HEK293 (cell line): ENCODE measurements at regions not wholly inside any gene's neighbourhood (a gene's known extent, or its start where the extent isn't known, plus 50 kb on each side); places are given as distances from the start of the nearest gene placed in this dataset.

ENCODE experiments used
- KLF16 ChIP-seq: fragments of 450-650 bp; formaldehyde crosslinking; IDR thresholded peaks from 2 replicates; pipeline ENCODE4 v1.5.1; 2017; ENCODE audit warnings: missing biosample characterization, missing genetic modification characterization
- SETDB1 ChIP-seq: IDR thresholded peaks from one replicate; pipeline ENCODE4 v1.6.1; 2017; ENCODE audit warnings: mild to moderate bottlenecking, low read length, moderate library complexity, mixed read lengths; ENCODE audit not compliant: insufficient read length
- TRIM28 ChIP-seq: IDR thresholded peaks from 2 replicates; pipeline ENCODE4 v1.6.1; 2011; ENCODE audit warnings: low read length, control low read depth, borderline replicate concordance
- YY1 ChIP-seq: fragments of 450-650 bp; formaldehyde crosslinking; IDR thresholded peaks from 2 replicates; pipeline ENCODE4 v1.5.1; 2018; ENCODE audit warnings: missing biosample characterization, missing genetic modification characterization
- ZNF138 ChIP-seq: fragments of 450-650 bp; formaldehyde crosslinking; IDR thresholded peaks from 2 replicates; pipeline ENCODE4 v1.5.1; 2016; ENCODE audit warnings: missing biosample characterization, missing genetic modification characterization, borderline replicate concordance
- ZNF292 ChIP-seq: fragments of 450-650 bp; formaldehyde crosslinking; IDR thresholded peaks from 2 replicates; pipeline ENCODE4 v1.5.1; 2016; ENCODE audit warnings: low read depth, missing biosample characterization, missing genetic modification characterization, borderline replicate concordance
- ZNF416 ChIP-seq: fragments of 450-650 bp; formaldehyde crosslinking; IDR thresholded peaks from 2 replicates; pipeline ENCODE4 v1.5.1; 2016; ENCODE audit warnings: missing biosample characterization, missing genetic modification characterization
- ZNF433 ChIP-seq: fragments of 450-650 bp; formaldehyde crosslinking; IDR thresholded peaks from 2 replicates; pipeline ENCODE4 v1.5.1; 2016; ENCODE audit warnings: missing biosample characterization, missing genetic modification characterization, low read depth
- ZNF449 ChIP-seq: fragments of 450-650 bp; formaldehyde crosslinking; IDR thresholded peaks from 2 replicates; pipeline ENCODE4 v1.5.1; 2017; ENCODE audit warnings: missing biosample characterization, mild to moderate bottlenecking, missing genetic modification characterization, moderate library complexity
- ZNF677 ChIP-seq: fragments of 450-650 bp; IDR thresholded peaks from 2 replicates; pipeline ENCODE4 v1.5.0; 2018; ENCODE audit warnings: missing biosample characterization, mild to moderate bottlenecking, missing genetic modification characterization, moderate library complexity
- ZNF792 ChIP-seq: fragments of 450-650 bp; formaldehyde crosslinking; IDR thresholded peaks from 2 replicates; pipeline ENCODE4 v1.5.1; 2016; ENCODE audit warnings: missing biosample characterization, missing genetic modification characterization
- ZSCAN5A ChIP-seq: fragments of 450-650 bp; formaldehyde crosslinking; IDR thresholded peaks from 2 replicates; pipeline ENCODE4 v1.5.1; 2016; ENCODE audit warnings: missing biosample characterization, missing genetic modification characterization
- TF ChIP-seq, protein P1 (sequence below): fragments of 450-650 bp; formaldehyde crosslinking; IDR thresholded peaks from 2 replicates; pipeline ENCODE4 v1.5.1; 2016; ENCODE audit warnings: missing biosample characterization, missing genetic modification characterization
- TF ChIP-seq, protein P2 (sequence below): fragments of 450-650 bp; formaldehyde crosslinking; IDR thresholded peaks from 2 replicates; pipeline ENCODE4 v1.5.1; 2017; ENCODE audit warnings: missing biosample characterization, missing genetic modification characterization

DNA sequence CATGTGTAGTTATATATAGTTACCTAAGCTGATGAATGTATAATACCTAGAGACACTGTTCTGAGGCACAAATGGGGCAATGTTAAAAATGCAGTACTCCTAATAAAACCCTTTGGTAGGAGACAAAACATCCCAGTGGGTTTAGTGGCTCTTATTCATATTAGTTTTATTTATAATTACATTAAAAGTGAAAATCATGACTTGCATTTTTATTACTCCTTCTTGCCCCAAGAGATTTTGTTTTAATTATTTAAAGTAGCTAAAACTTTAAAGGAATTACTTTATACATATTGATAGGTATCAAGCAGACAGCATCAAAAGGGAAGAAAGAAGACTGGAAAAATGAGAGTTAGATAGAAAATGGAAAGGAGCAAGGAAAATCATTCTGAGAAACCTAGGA lies 688.6 kb downstream of the GALC start:
- no peak for TF ChIP-seq KLF16
- no peak for TF ChIP-seq TRIM28
- TF ChIP-seq ZNF292 (tag by site-specific recombination): no peak
- TF ChIP-seq YY1 (tag by site-specific recombination): no peak
- no peak for TF ChIP-seq ZSCAN5A (tag by site-specific recombination)
- TF ChIP-seq, protein P1, sequence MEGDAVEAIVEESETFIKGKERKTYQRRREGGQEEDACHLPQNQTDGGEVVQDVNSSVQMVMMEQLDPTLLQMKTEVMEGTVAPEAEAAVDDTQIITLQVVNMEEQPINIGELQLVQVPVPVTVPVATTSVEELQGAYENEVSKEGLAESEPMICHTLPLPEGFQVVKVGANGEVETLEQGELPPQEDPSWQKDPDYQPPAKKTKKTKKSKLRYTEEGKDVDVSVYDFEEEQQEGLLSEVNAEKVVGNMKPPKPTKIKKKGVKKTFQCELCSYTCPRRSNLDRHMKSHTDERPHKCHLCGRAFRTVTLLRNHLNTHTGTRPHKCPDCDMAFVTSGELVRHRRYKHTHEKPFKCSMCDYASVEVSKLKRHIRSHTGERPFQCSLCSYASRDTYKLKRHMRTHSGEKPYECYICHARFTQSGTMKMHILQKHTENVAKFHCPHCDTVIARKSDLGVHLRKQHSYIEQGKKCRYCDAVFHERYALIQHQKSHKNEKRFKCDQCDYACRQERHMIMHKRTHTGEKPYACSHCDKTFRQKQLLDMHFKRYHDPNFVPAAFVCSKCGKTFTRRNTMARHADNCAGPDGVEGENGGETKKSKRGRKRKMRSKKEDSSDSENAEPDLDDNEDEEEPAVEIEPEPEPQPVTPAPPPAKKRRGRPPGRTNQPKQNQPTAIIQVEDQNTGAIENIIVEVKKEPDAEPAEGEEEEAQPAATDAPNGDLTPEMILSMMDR (tag by site-specific recombination): no peak
- TF ChIP-seq ZNF433 (tag by site-specific recombination): no peak
- no peak for TF ChIP-seq ZNF138 (tag by site-specific recombination)
- TF ChIP-seq, protein P2, sequence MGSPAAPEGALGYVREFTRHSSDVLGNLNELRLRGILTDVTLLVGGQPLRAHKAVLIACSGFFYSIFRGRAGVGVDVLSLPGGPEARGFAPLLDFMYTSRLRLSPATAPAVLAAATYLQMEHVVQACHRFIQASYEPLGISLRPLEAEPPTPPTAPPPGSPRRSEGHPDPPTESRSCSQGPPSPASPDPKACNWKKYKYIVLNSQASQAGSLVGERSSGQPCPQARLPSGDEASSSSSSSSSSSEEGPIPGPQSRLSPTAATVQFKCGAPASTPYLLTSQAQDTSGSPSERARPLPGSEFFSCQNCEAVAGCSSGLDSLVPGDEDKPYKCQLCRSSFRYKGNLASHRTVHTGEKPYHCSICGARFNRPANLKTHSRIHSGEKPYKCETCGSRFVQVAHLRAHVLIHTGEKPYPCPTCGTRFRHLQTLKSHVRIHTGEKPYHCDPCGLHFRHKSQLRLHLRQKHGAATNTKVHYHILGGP: no peak
- TF ChIP-seq ZNF792: no peak
- TF ChIP-seq ZNF416 (tag by site-specific recombination): no peak
- no peak for TF ChIP-seq ZNF449 (tag by site-specific recombination)
- TF ChIP-seq ZNF677: no peak
- TF ChIP-seq SETDB1: no peak
